ENCODE measurements at regions not wholly inside any gene's neighbourhood (a gene's known extent, or its start where the extent isn't known, plus 50 kb on each side); places are given as distances from the start of the nearest gene placed in this dataset.

DNA sequence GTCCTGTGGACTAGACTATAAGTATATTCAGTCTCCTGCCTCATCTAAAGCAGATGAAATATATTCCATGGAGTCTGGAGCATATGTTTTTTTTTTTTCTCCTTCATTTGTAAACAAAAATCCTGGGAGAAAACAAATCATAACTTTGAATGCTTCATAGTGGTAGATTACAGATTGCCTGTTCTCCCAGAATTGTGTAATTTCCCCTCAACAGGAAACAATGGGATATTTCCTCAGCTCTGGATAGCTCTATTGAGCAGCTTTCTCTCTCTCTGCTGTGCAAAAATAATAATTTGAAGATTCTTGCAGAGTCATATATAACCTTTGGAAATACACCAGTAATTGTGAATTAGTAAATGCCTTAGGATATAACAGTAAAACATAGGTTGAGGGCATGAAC lies 1406.6 kb upstream of the ACVR2A start:
- TF ChIP-seq, protein P1, sequence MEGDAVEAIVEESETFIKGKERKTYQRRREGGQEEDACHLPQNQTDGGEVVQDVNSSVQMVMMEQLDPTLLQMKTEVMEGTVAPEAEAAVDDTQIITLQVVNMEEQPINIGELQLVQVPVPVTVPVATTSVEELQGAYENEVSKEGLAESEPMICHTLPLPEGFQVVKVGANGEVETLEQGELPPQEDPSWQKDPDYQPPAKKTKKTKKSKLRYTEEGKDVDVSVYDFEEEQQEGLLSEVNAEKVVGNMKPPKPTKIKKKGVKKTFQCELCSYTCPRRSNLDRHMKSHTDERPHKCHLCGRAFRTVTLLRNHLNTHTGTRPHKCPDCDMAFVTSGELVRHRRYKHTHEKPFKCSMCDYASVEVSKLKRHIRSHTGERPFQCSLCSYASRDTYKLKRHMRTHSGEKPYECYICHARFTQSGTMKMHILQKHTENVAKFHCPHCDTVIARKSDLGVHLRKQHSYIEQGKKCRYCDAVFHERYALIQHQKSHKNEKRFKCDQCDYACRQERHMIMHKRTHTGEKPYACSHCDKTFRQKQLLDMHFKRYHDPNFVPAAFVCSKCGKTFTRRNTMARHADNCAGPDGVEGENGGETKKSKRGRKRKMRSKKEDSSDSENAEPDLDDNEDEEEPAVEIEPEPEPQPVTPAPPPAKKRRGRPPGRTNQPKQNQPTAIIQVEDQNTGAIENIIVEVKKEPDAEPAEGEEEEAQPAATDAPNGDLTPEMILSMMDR (IDR thresholded peaks at IDR 0.05; ENCODE audit: insufficient read depth, low read depth, low read length), result no peak
- TF ChIP-seq EZH2 (IDR thresholded peaks at IDR 0.05; ENCODE audit: insufficient read depth, low read length), result no peak

Measured in astrocyte (in vitro differentiated cells and primary cell).